ENCODE measurements at regions not wholly inside any gene's neighbourhood (a gene's known extent, or its start where the extent isn't known, plus 50 kb on each side); places are given as distances from the start of the nearest gene placed in this dataset.

DNA sequence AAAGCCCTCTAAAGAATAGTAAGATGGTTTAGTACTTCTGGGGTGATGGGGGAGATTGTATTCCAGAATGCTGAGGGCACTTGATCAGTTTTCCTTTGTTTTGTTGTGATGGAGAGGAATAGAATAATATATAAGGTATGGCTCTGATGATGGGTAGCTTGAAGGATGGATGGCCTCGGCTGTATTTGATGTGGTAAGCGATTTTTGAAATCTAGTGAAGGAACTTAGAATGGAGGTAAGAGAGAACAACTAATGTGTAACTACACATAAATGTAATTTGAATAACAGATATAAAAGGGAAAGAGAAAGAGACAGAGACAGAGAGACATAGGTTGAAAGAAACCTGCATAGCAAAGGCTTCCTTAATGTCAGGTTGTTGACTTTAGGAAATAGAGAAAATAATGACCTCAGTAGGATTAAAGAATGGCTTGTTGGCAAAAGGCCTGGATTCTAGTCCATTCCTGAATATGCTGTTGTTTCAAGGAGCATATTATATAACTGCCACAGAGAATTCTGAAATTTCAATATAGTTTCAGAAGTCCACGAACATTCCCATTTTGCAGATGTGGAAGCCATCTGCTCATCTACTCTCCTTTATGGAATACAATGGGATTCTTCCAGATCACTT lies 58.7 kb downstream of the NIBAN1 start:
- TF ChIP-seq, protein P1, sequence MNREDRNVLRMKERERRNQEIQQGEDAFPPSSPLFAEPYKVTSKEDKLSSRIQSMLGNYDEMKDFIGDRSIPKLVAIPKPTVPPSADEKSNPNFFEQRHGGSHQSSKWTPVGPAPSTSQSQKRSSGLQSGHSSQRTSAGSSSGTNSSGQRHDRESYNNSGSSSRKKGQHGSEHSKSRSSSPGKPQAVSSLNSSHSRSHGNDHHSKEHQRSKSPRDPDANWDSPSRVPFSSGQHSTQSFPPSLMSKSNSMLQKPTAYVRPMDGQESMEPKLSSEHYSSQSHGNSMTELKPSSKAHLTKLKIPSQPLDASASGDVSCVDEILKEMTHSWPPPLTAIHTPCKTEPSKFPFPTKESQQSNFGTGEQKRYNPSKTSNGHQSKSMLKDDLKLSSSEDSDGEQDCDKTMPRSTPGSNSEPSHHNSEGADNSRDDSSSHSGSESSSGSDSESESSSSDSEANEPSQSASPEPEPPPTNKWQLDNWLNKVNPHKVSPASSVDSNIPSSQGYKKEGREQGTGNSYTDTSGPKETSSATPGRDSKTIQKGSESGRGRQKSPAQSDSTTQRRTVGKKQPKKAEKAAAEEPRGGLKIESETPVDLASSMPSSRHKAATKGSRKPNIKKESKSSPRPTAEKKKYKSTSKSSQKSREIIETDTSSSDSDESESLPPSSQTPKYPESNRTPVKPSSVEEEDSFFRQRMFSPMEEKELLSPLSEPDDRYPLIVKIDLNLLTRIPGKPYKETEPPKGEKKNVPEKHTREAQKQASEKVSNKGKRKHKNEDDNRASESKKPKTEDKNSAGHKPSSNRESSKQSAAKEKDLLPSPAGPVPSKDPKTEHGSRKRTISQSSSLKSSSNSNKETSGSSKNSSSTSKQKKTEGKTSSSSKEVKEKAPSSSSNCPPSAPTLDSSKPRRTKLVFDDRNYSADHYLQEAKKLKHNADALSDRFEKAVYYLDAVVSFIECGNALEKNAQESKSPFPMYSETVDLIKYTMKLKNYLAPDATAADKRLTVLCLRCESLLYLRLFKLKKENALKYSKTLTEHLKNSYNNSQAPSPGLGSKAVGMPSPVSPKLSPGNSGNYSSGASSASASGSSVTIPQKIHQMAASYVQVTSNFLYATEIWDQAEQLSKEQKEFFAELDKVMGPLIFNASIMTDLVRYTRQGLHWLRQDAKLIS (CRISPR knock-in tag; IDR thresholded peaks at IDR 0.05), result no peak
- TF ChIP-seq ARID3A (IDR thresholded peaks at IDR 0.05; ENCODE audit: low read depth, low read length) (no peak), ZKSCAN1 (IDR thresholded peaks at IDR 0.05; ENCODE audit: low read length) (no peak), ZNF121 (CRISPR knock-in tag; IDR thresholded peaks at IDR 0.05) (no peak), TAF1 (CRISPR knock-in tag; IDR thresholded peaks at IDR 0.05) (no peak), ZNF691 (CRISPR knock-in tag; IDR thresholded peaks at IDR 0.05; ENCODE audit: borderline replicate concordance, low read depth) (no peak)
- TF ChIP-seq, protein P2, sequence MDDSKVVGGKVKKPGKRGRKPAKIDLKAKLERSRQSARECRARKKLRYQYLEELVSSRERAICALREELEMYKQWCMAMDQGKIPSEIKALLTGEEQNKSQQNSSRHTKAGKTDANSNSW (CRISPR knock-in tag; IDR thresholded peaks at IDR 0.05; ENCODE audit: borderline replicate concordance), result no peak
- TF ChIP-seq, protein P3, sequence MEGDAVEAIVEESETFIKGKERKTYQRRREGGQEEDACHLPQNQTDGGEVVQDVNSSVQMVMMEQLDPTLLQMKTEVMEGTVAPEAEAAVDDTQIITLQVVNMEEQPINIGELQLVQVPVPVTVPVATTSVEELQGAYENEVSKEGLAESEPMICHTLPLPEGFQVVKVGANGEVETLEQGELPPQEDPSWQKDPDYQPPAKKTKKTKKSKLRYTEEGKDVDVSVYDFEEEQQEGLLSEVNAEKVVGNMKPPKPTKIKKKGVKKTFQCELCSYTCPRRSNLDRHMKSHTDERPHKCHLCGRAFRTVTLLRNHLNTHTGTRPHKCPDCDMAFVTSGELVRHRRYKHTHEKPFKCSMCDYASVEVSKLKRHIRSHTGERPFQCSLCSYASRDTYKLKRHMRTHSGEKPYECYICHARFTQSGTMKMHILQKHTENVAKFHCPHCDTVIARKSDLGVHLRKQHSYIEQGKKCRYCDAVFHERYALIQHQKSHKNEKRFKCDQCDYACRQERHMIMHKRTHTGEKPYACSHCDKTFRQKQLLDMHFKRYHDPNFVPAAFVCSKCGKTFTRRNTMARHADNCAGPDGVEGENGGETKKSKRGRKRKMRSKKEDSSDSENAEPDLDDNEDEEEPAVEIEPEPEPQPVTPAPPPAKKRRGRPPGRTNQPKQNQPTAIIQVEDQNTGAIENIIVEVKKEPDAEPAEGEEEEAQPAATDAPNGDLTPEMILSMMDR (CRISPR knock-in tag; IDR thresholded peaks at IDR 0.05), result no peak
